ENCODE measurements at regions not wholly inside any gene's neighbourhood (a gene's known extent, or its start where the extent isn't known, plus 50 kb on each side); places are given as distances from the start of the nearest gene placed in this dataset.

DNA sequence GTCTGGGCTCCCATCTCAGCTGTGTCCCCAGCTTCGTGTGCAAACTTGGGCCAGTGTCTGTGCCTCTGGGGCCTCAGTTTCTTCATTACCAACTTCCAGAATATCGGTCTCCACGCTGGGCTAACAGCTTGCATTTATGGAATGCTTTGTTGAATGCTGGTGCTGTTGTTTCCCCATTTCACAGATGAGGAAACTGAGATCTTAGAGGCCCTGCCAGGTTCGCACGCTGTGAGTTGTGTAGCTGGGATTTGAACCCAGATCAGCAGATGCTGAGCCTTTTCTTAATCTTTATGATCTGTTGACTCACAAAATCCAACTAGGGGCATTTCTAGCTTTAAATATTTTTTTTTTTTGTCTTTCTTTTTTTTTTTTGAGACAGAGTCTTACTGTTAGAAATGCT is 101.5 kb upstream of the STX18 start:
- TF ChIP-seq, protein P1, sequence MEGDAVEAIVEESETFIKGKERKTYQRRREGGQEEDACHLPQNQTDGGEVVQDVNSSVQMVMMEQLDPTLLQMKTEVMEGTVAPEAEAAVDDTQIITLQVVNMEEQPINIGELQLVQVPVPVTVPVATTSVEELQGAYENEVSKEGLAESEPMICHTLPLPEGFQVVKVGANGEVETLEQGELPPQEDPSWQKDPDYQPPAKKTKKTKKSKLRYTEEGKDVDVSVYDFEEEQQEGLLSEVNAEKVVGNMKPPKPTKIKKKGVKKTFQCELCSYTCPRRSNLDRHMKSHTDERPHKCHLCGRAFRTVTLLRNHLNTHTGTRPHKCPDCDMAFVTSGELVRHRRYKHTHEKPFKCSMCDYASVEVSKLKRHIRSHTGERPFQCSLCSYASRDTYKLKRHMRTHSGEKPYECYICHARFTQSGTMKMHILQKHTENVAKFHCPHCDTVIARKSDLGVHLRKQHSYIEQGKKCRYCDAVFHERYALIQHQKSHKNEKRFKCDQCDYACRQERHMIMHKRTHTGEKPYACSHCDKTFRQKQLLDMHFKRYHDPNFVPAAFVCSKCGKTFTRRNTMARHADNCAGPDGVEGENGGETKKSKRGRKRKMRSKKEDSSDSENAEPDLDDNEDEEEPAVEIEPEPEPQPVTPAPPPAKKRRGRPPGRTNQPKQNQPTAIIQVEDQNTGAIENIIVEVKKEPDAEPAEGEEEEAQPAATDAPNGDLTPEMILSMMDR (optimal IDR thresholded peaks at IDR 0.05 in 1 of 3, IDR thresholded peaks at IDR 0.05 in 1 of 3, conservative IDR thresholded peaks at IDR 0.05 in 1 of 3; ENCODE audit: extremely low read depth in 1 of 3, insufficient read depth in 2 of 3, low read length in 3 of 3) = no peak
- TF ChIP-seq EZH2 (IDR thresholded peaks at IDR 0.05; ENCODE audit: low read length) = no peak
